Breast epithelium (tissue), 3 donors: ENCODE measurements at regions not wholly inside any gene's neighbourhood (a gene's known extent, or its start where the extent isn't known, plus 50 kb on each side); places are given as distances from the start of the nearest gene placed in this dataset.

Source experiments
- POLR2A ChIP-seq: fragments of 450-650 bp; IDR thresholded peaks from one replicate; pipeline ENCODE4 v1.6.1; 2016; ENCODE audit warnings: antibody characterized with exemption, mild to moderate bottlenecking, moderate library complexity
- TF ChIP-seq, protein P1 (sequence below), 3 donors: fragments of 450-650 bp; IDR thresholded peaks; one replicate each; pipeline ENCODE4 v1.5.1; 2016 to 2017; ENCODE audit warnings: antibody characterized with exemption in 3 of 3, mild to moderate bottlenecking in 3 of 3, moderate library complexity in 3 of 3

DNA sequence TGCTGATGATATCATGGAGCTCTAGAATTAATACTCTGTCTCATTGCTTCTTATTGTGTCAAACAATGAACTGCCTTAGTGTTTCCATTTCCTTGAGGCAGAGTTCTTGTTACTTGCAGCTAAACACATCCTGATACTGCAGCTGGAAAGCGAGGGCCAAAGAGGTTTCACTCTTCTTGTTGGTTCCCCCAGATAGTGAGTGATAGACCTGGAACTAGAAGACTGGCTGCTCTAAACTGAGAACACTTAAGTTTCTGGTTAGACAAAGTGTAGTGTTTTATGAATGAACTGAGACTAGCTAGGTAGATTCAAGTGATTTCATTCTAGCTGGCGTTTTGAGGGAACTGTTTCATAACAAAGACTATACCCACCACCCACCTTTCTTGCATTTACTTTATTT lies 321.7 kb downstream of the TXNL1 start:
- TF ChIP-seq, protein P1, sequence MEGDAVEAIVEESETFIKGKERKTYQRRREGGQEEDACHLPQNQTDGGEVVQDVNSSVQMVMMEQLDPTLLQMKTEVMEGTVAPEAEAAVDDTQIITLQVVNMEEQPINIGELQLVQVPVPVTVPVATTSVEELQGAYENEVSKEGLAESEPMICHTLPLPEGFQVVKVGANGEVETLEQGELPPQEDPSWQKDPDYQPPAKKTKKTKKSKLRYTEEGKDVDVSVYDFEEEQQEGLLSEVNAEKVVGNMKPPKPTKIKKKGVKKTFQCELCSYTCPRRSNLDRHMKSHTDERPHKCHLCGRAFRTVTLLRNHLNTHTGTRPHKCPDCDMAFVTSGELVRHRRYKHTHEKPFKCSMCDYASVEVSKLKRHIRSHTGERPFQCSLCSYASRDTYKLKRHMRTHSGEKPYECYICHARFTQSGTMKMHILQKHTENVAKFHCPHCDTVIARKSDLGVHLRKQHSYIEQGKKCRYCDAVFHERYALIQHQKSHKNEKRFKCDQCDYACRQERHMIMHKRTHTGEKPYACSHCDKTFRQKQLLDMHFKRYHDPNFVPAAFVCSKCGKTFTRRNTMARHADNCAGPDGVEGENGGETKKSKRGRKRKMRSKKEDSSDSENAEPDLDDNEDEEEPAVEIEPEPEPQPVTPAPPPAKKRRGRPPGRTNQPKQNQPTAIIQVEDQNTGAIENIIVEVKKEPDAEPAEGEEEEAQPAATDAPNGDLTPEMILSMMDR (IDR thresholded peaks at IDR 0.05), result no peak
- TF ChIP-seq POLR2A, result no peak
